ENCODE measurements at regions not wholly inside any gene's neighbourhood (a gene's known extent, or its start where the extent isn't known, plus 50 kb on each side); places are given as distances from the start of the nearest gene placed in this dataset.

- ATAC-seq: no peak
- intact Hi-C loops (cut with micrococcal nuclease): no loop called here
- DNase-seq: no peak
Observed at GRCh38 chr3:27859821-27860220, 137.7 kb upstream of the EOMES start.

- DNase-seq: no peak
- intact Hi-C loops (cut with micrococcal nuclease): no loop called here
- ATAC-seq: no peak
Observed at GRCh38 chr3:27861046-27862036, 139.2 kb upstream of the EOMES start.

GRCh38 chr3:27865731-27866130 lies 143.6 kb upstream of the EOMES start:
- ATAC-seq (no peak), DNase-seq (no peak)
- intact Hi-C loops (cut with micrococcal nuclease): no loop called here

- ATAC-seq: no peak
- intact Hi-C loops (cut with micrococcal nuclease): no loop called here
Observed at GRCh38 chr3:27869152-27869551, 147.0 kb upstream of the EOMES start.

GRCh38 chr3:27877061-27878013 lies 155.2 kb upstream of the EOMES start:
- no peak for ATAC-seq
- DNase-seq: no peak
- intact Hi-C loops (cut with micrococcal nuclease): no loop called here

More at GRCh38 chr3:27869152-27869551, 147.0 kb upstream of the EOMES start:
- DNase-seq: no peak

- ATAC-seq: no peak
- intact Hi-C loops (cut with micrococcal nuclease): no loop called here
- no peak for DNase-seq
Observed at GRCh38 chr3:27878014-27878383, 155.9 kb upstream of the EOMES start.

GRCh38 chr3:27880969-27881892 lies 159.1 kb upstream of the EOMES start:
- DNase-seq (no peak), ATAC-seq (no peak)
- intact Hi-C loops (cut with micrococcal nuclease): no loop called here

GRCh38 chr3:27883266-27883665 lies 161.1 kb upstream of the EOMES start:
- ATAC-seq (no peak), DNase-seq (no peak)
- intact Hi-C loops (cut with micrococcal nuclease): no loop called here

GRCh38 chr3:27885641-27886040 lies 163.5 kb upstream of the EOMES start:
- no peak for DNase-seq
- intact Hi-C loops (cut with micrococcal nuclease): no loop called here
- ATAC-seq: no peak

- no peak for DNase-seq
- intact Hi-C loops (cut with micrococcal nuclease): no loop called here
- no peak for ATAC-seq
Observed at GRCh38 chr3:27888562-27888961, 166.4 kb upstream of the EOMES start.

- intact Hi-C loops (cut with micrococcal nuclease): no loop called here
- ATAC-seq (no peak), DNase-seq (no peak)
Observed at GRCh38 chr3:27889745-27890144, 167.6 kb upstream of the EOMES start.

GRCh38 chr3:27900316-27900715 lies 178.2 kb upstream of the EOMES start:
- DNase-seq (no peak), ATAC-seq (no peak)
- intact Hi-C loops (cut with micrococcal nuclease): no loop called here

GRCh38 chr3:27903446-27903845 lies 181.3 kb upstream of the EOMES start:
- DNase-seq: no peak
- intact Hi-C loops (cut with micrococcal nuclease): no loop called here
- no peak for ATAC-seq

- ATAC-seq (no peak), DNase-seq (no peak)
- intact Hi-C loops (cut with micrococcal nuclease): no loop called here
Observed at GRCh38 chr3:27905625-27906024, 183.5 kb upstream of the EOMES start.

GRCh38 chr3:27907148-27907547 lies 185.0 kb upstream of the EOMES start:
- ATAC-seq (no peak), DNase-seq (no peak)
- intact Hi-C loops (cut with micrococcal nuclease): no loop called here

GRCh38 chr3:27907929-27908328 lies 185.8 kb upstream of the EOMES start:
- intact Hi-C loops (cut with micrococcal nuclease): no loop called here
- no peak for ATAC-seq
- no peak for DNase-seq

GRCh38 chr3:27910456-27910855 lies 188.3 kb upstream of the EOMES start:
- ATAC-seq (peak; percentile 27), DNase-seq (no peak)

GRCh38 chr3:27914199-27914598 lies 192.1 kb upstream of the EOMES start:
- intact Hi-C loops (cut with micrococcal nuclease): no loop called here
- DNase-seq: no peak
- ATAC-seq: no peak

More at GRCh38 chr3:27910456-27910855, 188.3 kb upstream of the EOMES start:
- intact Hi-C loops (cut with micrococcal nuclease): no loop called here
